ENCODE measurements at regions not wholly inside any gene's neighbourhood (a gene's known extent, or its start where the extent isn't known, plus 50 kb on each side); places are given as distances from the start of the nearest gene placed in this dataset.

GRCh38 chr5:106113922-106114321 lies 1556.8 kb downstream of the EFNA5 start:
- no peaks in the 10 kb centered on the region for H3K36me3 ChIP-seq
- TF ChIP-seq CTCF (IDR thresholded peaks at IDR 0.05) (no peak), POLR2A (IDR thresholded peaks at IDR 0.05) (no peak)
- no peak overlapping the region for H3K27ac ChIP-seq
- DNase-seq = no peak
- H3K9me3 ChIP-seq = peaks cover 0 to 19% (median 0%) of the 10 kb centered on the region in 12 donors
- intact Hi-C loops (cut with DNase I) = no loop called here
- no peak overlapping the region for H3K4me3 ChIP-seq
- 89 to 97% (median 89%) methylated on average over 1 of the region's 1 CpG for WGBS, 4 donors
- no peaks in the 10 kb centered on the region for H3K4me1 ChIP-seq
- no peak for ATAC-seq
- no peaks in the 10 kb centered on the region for H3K27me3 ChIP-seq

- no peaks in the 10 kb centered on the region for H3K27me3 ChIP-seq
- no peak overlapping the region for H3K27ac ChIP-seq
- no peak overlapping the region for H3K4me3 ChIP-seq
- DNase-seq (no peak), ATAC-seq (no peak)
- no peaks in the 10 kb centered on the region for H3K36me3 ChIP-seq
- TF ChIP-seq CTCF (IDR thresholded peaks at IDR 0.05) (no peak), POLR2A (IDR thresholded peaks at IDR 0.05) (no peak)
- WGBS, 4 donors = 72 to 85% (median 78%) methylated on average over 2 of the region's 2 CpGs
- no peaks in the 10 kb centered on the region for H3K9me3 ChIP-seq
- no peaks in the 10 kb centered on the region for H3K4me1 ChIP-seq
- intact Hi-C loops (cut with DNase I) = no loop called here
Observed at GRCh38 chr5:106106384-106106783, 1564.4 kb downstream of the EFNA5 start.

- no peak overlapping the region for H3K27ac ChIP-seq
- intact Hi-C loops (cut with DNase I) = no loop called here
- ATAC-seq = no peak
- no peaks in the 10 kb centered on the region for H3K4me1 ChIP-seq
- H3K4me3 ChIP-seq = no peak overlapping the region
- no peaks in the 10 kb centered on the region for H3K36me3 ChIP-seq
- H3K9me3 ChIP-seq = no peaks in the 10 kb centered on the region
- 6 to 25% (median 14%) methylated on average over 1 of the region's 1 CpG for WGBS, 4 donors
- TF ChIP-seq POLR2A (IDR thresholded peaks at IDR 0.05) (no peak), CTCF (IDR thresholded peaks at IDR 0.05) (no peak)
- DNase-seq = no peak
- H3K27me3 ChIP-seq = no peaks in the 10 kb centered on the region
Observed at GRCh38 chr5:106097340-106097739, 1573.4 kb downstream of the EFNA5 start.

GRCh38 chr5:106094839-106095238 lies 1575.9 kb downstream of the EFNA5 start:
- Histone ChIP-seq H3K27me3 (no peaks in the 10 kb centered on the region), H3K4me1 (no peaks in the 10 kb centered on the region), H3K9me3 (no peaks in the 10 kb centered on the region), H3K36me3 (no peaks in the 10 kb centered on the region), H3K4me3 (no peak overlapping the region), H3K27ac (no peak overlapping the region)
- DNase-seq = no peak
- no peak for ATAC-seq
- intact Hi-C loops (cut with DNase I) = no loop called here
- TF ChIP-seq POLR2A (IDR thresholded peaks at IDR 0.05) = no peak
- no peak for TF ChIP-seq CTCF (IDR thresholded peaks at IDR 0.05)
